ENCODE measurements at regions not wholly inside any gene's neighbourhood (a gene's known extent, or its start where the extent isn't known, plus 50 kb on each side); places are given as distances from the start of the nearest gene placed in this dataset.

DNA sequence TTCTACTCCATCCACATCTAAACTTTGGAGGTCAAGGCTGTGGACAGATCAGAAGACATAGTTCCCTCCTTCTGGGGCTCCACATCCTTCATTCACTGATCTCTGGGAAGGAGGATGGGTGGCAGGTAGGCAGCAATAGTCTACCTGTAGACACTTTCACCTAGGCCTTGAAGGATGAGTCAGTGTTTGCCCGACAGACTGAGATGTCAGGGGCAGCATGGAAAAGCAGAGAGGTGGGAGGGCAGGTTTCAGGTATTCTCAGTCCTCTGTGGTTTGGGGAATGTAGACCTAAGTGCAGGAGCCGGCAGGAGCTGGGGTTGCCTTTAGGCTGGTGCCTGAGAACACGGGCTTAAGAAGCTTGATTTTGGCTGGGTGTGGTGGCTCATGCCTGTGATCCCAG is 171.9 kb upstream of the ZNF267 start:
- no peak for DNase-seq
- peaks cover 17% of the 10 kb centered on the region for H3K27me3 Mint-ChIP-seq (ENCODE audit: insufficient read depth)
- H3K4me3 ChIP-seq (ENCODE audit: low read length): peak overlapping the region; percentile 96

GRCh38 chr16:31702796-31703195 is 170.8 kb upstream of the ZNF267 start:
- Mint-ChIP-seq H3K9me3 (no peaks in the 10 kb centered on the region), H3K27ac (no peak overlapping the region), H3K36me3 (ENCODE audit: low read depth) (peaks cover 38% of the 10 kb centered on the region), H3K4me3 (no peak overlapping the region), H3K4me1 (peaks cover 9% of the 10 kb centered on the region), H3K27me3 (ENCODE audit: insufficient read depth) (peaks cover 12% of the 10 kb centered on the region)
- Histone ChIP-seq H3K9me3 (ENCODE audit: control insufficient read depth, low read length) (no peaks in the 10 kb centered on the region), H3K27ac (ENCODE audit: low read depth, low read length) (no peak overlapping the region), H3K4me1 (ENCODE audit: control insufficient read depth, insufficient read depth, low read length) (peaks cover 4% of the 10 kb centered on the region), H3K9ac (ENCODE audit: extremely low read depth, low read length, poor library complexity, severe bottlenecking) (no peak overlapping the region), H3K36me3 (ENCODE audit: control insufficient read depth, insufficient read depth, low read length) (peaks cover 37% of the 10 kb centered on the region), H3K27me3 (ENCODE audit: control insufficient read depth, insufficient read depth, low read length, poor library complexity, severe bottlenecking) (peaks cover 15% of the 10 kb centered on the region), H3K4me3 (ENCODE audit: low read length) (no peak overlapping the region)
- no peak for TF ChIP-seq CTCF (conservative IDR thresholded peaks at IDR 0.05)
- 80 to 99% methylated on average over 1 to 5 of the region's 5 CpGs for WGBS, 2 experiments (ENCODE audit: insufficient coverage in 1 of 2, insufficient read length in 1 of 2)
- no peak for DNase-seq

More for the DNA sequence above, 171.9 kb upstream of the ZNF267 start:
- Mint-ChIP-seq H3K27ac (peak overlapping the region; percentile 30), H3K4me1 (peaks cover 9% of the 10 kb centered on the region), H3K4me3 (peak overlapping the region; percentile 78), H3K9me3 (no peaks in the 10 kb centered on the region), H3K36me3 (ENCODE audit: low read depth) (peaks cover 30% of the 10 kb centered on the region)
- Histone ChIP-seq H3K27ac (ENCODE audit: low read depth, low read length) (no peak overlapping the region), H3K9ac (ENCODE audit: extremely low read depth, low read length, poor library complexity, severe bottlenecking) (no peak overlapping the region), H3K27me3 (ENCODE audit: control insufficient read depth, insufficient read depth, low read length, poor library complexity, severe bottlenecking) (peaks cover 21% of the 10 kb centered on the region), H3K9me3 (ENCODE audit: control insufficient read depth, low read length) (no peaks in the 10 kb centered on the region), H3K36me3 (ENCODE audit: control insufficient read depth, insufficient read depth, low read length) (peaks cover 32% of the 10 kb centered on the region), H3K4me1 (ENCODE audit: control insufficient read depth, insufficient read depth, low read length) (peaks cover 4% of the 10 kb centered on the region)
- no peak for TF ChIP-seq CTCF (conservative IDR thresholded peaks at IDR 0.05)
- WGBS, 2 experiments (ENCODE audit: insufficient coverage in 1 of 2, insufficient read length in 1 of 2): 60 to 75% methylated on average over 1 to 3 of the region's 3 CpGs

GRCh38 chr16:31703526-31704128 is 170.0 kb upstream of the ZNF267 start:
- TF ChIP-seq CTCF (conservative IDR thresholded peaks at IDR 0.05): no peak
- Histone ChIP-seq H3K27ac (ENCODE audit: low read depth, low read length) (no peak overlapping the region), H3K4me3 (ENCODE audit: low read length) (no peak overlapping the region), H3K36me3 (ENCODE audit: control insufficient read depth, insufficient read depth, low read length) (peaks cover 41% of the 10 kb centered on the region), H3K27me3 (ENCODE audit: control insufficient read depth, insufficient read depth, low read length, poor library complexity, severe bottlenecking) (peaks cover 6% of the 10 kb centered on the region), H3K9ac (ENCODE audit: extremely low read depth, low read length, poor library complexity, severe bottlenecking) (no peak overlapping the region), H3K9me3 (ENCODE audit: control insufficient read depth, low read length) (no peaks in the 10 kb centered on the region), H3K4me1 (ENCODE audit: control insufficient read depth, insufficient read depth, low read length) (peaks cover 4% of the 10 kb centered on the region)
- Mint-ChIP-seq H3K4me1 (peaks cover 9% of the 10 kb centered on the region), H3K9me3 (no peaks in the 10 kb centered on the region), H3K36me3 (ENCODE audit: low read depth) (peaks cover 45% of the 10 kb centered on the region), H3K27ac (no peak overlapping the region), H3K4me3 (no peak overlapping the region), H3K27me3 (ENCODE audit: insufficient read depth) (peaks cover 5% of the 10 kb centered on the region)
- no peak for DNase-seq
- 90 to 100% methylated on average over 2 to 5 of the region's 5 CpGs for WGBS, 2 experiments (ENCODE audit: insufficient coverage in 1 of 2, insufficient read length in 1 of 2)

Measured in endodermal cell (in vitro differentiated cells).